AG10803 (cell line): ENCODE measurements at regions not wholly inside any gene's neighbourhood (a gene's known extent, or its start where the extent isn't known, plus 50 kb on each side); places are given as distances from the start of the nearest gene placed in this dataset.

Experiments used
- DNase-seq: peaks from one replicate; pipeline ENCODE4 v3.0.0; 2010; ENCODE audit warnings: low read depth
- H3K4me3 ChIP-seq: 2 replicates; pipeline ENCODE4 v1.5.1; 2011; ENCODE audit warnings: mild to moderate bottlenecking, low read length, control low read depth
- CTCF ChIP-seq: conservative IDR thresholded peaks from 2 replicates; pipeline ENCODE4 v1.5.1; 2011; ENCODE audit warnings: mild to moderate bottlenecking, low read length, control low read depth, inconsistent platforms

- no peak overlapping the region for H3K4me3 ChIP-seq
- DNase-seq = no peak
- TF ChIP-seq CTCF = no peak
Observed at GRCh38 chr3:655824-656223, 437.0 kb upstream of the CNTN6 start.

DNA sequence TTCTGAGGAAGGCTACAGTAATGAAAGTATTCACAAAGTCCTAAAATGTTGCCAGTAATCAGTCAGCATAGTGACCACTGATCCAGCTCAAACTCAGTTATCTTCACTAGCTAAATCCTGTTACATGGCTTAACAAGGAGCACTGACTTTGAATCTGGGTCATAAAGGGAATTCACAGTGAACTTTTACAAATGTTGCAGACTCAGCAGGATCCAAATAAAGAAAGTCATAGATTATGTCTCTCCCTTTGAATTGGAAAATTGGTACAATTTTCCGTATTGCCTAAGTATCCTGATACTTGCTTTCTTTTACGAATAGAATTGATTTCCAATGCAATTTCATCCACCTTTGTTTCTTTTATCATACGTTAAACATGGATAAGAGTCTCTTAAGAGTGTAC lies 431.5 kb upstream of the CNTN6 start:
- TF ChIP-seq CTCF = no peak
- DNase-seq = no peak
- H3K4me3 ChIP-seq = no peak overlapping the region

- H3K4me3 ChIP-seq = no peak overlapping the region
- no peak for TF ChIP-seq CTCF
- no peak for DNase-seq
Observed at GRCh38 chr3:674116-674515, 418.7 kb upstream of the CNTN6 start.

DNA sequence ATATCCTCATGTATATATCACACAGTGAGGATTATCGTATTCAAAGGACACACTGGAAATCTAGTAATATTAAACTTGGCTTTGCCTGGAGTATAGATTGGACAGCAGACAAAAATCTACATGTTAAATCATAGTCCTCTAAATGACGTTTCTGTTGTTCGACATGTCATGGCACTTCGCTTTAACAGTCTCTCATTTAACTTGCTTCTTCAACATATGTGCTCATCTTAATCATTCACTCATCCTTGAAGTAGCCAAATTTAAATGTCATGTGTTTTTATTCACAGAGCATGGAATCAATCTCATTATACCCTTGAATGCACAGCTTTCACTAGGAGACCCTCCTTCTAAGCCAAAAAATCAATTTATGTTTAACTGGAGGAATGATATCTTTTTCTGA lies 417.0 kb upstream of the CNTN6 start:
- no peak for DNase-seq
- H3K4me3 ChIP-seq = no peak overlapping the region
- TF ChIP-seq CTCF = no peak

DNA sequence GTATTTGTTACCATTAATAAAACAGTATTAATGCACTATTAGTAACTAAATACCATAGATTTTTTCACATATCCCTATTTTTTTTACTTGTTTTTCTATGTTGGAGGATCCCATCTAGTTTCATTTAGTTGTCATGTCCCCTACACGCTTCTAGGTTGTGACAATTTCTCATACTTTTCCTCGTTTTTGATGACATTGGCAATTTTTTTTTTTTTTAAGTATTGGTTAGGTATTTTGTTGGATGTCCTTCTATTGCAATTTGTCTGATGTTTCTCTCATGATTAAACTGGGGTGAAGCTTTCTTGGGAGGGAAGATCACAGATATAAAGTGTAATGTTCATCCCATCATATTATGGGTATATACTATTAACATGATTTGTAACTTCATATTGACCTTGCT lies 409.1 kb upstream of the CNTN6 start:
- no peak for DNase-seq
- no peak overlapping the region for H3K4me3 ChIP-seq
- no peak for TF ChIP-seq CTCF

DNA sequence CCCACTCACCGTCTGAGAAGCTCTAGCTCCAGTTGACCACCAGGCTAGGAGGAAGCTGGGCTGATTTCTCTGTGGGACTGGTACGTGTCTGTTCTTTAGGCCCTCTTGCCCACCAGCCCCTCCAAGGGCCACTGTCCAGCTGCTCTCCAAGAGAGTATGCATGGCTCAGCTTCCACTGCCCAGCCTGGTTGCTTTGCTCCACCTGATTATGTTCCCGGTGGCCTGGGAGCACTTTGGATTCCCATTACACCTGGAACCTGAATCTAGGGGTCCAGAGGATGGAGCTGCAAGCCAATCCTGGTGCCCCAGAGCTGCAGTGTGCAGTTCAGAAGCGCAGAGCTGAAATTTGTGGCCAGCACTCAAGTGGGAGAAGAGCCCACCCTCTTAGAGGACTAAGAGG lies 402.1 kb upstream of the CNTN6 start:
- H3K4me3 ChIP-seq = no peak overlapping the region
- no peak for TF ChIP-seq CTCF
- no peak for DNase-seq

- DNase-seq = no peak
- H3K4me3 ChIP-seq = no peak overlapping the region
- TF ChIP-seq CTCF = no peak
Observed at GRCh38 chr3:700514-700913, 392.3 kb upstream of the CNTN6 start.
